GM13976 (cell line): ENCODE measurements at regions not wholly inside any gene's neighbourhood (a gene's known extent, or its start where the extent isn't known, plus 50 kb on each side); places are given as distances from the start of the nearest gene placed in this dataset.

ENCODE experiments used
- DNase-seq: peaks from one replicate; pipeline ENCODE4 v3.0.0; 2012; ENCODE audit warnings: low spot score
- in situ Hi-C: fragments of 300-500 bp; cut with MboI; formaldehyde crosslinking; loops from one replicate; pipeline ENCODE4 v1.12.0; 2022; ENCODE audit warnings: low sequenced_read_pairs, mixed read lengths, inconsistent platforms; ENCODE audit not compliant: unreplicated experiment
- TF ChIP-seq, protein P1 (sequence below): IDR thresholded peaks from 2 replicates; pipeline ENCODE4 v1.5.1; 2012; ENCODE audit warnings: borderline replicate concordance, mild to moderate bottlenecking; ENCODE audit not compliant: insufficient read depth; ENCODE audit errors: extremely low read depth, missing control alignments, control extremely low read depth

- TF ChIP-seq, protein P1, sequence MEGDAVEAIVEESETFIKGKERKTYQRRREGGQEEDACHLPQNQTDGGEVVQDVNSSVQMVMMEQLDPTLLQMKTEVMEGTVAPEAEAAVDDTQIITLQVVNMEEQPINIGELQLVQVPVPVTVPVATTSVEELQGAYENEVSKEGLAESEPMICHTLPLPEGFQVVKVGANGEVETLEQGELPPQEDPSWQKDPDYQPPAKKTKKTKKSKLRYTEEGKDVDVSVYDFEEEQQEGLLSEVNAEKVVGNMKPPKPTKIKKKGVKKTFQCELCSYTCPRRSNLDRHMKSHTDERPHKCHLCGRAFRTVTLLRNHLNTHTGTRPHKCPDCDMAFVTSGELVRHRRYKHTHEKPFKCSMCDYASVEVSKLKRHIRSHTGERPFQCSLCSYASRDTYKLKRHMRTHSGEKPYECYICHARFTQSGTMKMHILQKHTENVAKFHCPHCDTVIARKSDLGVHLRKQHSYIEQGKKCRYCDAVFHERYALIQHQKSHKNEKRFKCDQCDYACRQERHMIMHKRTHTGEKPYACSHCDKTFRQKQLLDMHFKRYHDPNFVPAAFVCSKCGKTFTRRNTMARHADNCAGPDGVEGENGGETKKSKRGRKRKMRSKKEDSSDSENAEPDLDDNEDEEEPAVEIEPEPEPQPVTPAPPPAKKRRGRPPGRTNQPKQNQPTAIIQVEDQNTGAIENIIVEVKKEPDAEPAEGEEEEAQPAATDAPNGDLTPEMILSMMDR, result no peak
- DNase-seq, result no peak
- in situ Hi-C loops, result no loop called here
These were observed 235.3 kb upstream of the GOLIM4 start for GRCh38 chr3:168330983-168331382.

DNA sequence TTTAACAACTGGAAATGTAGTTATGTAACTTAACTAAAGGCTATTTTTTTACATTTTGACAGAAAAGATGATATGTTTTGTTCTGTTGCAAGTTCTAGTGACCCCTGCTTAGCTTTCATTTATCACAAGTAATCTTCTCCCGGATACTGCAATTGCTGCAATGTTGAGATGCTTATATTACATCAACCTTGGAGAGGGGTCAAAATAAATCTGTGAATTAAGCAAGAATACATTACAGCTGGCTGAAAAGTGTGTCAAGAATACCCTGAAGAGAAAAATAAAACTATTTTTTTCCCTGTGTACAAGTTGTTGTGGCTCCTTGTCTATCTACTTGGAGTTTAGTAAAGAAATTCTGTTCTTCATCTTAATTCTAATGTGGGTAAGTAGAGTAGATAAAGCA lies 232.1 kb upstream of the GOLIM4 start:
- TF ChIP-seq, protein P1, result no peak
- no peak for DNase-seq
- in situ Hi-C loops, result no loop called here

GRCh38 chr3:168325684-168326083 lies 230.0 kb upstream of the GOLIM4 start:
- DNase-seq, result no peak
- in situ Hi-C loops, result no loop called here
- TF ChIP-seq, protein P1, result no peak

GRCh38 chr3:168322941-168323340 lies 227.2 kb upstream of the GOLIM4 start:
- TF ChIP-seq, protein P1, result no peak
- no peak for DNase-seq
- in situ Hi-C loops, result no loop called here

DNA sequence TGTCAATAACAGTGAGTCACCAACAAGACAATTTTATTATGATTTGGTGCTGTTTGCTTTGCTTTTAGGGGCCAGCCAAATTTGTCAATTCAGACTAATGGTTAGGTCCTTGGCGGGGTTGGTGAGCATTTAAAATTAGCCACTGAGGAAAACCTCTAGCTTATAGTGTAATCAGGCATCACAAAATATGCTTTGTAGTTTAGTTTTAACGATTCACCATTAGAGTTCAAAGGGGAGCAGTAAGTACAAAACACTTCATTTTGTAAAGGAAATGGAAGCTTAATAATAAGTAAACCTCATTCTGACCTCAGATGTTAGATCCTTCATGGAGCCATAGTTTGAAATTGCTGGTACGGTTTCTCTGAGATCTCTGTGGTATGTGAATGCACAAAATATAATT lies 218.4 kb upstream of the GOLIM4 start:
- TF ChIP-seq, protein P1, result no peak
- in situ Hi-C loops, result no loop called here
- no peak for DNase-seq

DNA sequence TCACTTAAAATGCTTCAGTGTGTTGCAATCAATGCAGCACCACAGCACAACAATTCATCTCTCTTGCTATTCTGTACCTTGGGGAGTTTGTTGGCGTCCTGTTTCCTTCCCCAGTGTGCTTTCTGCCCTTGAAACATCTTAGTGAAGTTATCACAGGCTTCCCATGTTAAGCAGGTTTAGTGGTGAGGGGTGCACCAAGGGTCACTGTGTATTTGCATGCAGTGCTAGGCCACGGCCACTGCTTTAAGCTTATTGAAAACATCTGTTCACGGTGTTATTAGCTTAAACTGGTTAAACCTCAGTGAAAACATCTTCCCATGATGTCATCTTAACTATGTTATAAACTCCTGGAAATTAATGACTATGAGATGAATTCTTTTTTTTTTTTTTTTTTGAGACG lies 217.3 kb upstream of the GOLIM4 start:
- TF ChIP-seq, protein P1, result no peak
- no peak for DNase-seq
- in situ Hi-C loops, result no loop called here

DNA sequence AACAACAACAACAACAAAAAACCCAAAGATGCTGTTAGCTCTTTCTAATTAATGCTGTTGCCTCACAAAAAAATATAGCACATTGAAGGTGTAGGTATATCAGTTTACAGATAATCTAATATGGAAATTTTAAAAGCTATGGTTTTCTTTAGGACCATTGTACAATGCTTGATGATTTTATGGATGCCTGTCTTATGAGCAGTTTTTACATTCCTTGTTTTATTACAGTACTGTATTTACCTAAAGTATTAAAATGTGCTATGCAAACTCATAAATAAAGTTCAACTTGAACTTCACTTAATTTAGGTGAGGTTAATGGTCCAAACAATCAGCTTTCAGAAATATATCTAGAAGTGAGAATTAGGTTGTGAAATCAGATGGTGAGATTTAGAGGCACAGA lies 212.2 kb upstream of the GOLIM4 start:
- no peak for DNase-seq
- TF ChIP-seq, protein P1, result no peak
- in situ Hi-C loops, result no loop called here
